ENCODE measurements at regions not wholly inside any gene's neighbourhood (a gene's known extent, or its start where the extent isn't known, plus 50 kb on each side); places are given as distances from the start of the nearest gene placed in this dataset.

GRCh38 chr5:58080573-58080972 lies 379.3 kb downstream of the PLK2 start:
- TF ChIP-seq, protein P1, sequence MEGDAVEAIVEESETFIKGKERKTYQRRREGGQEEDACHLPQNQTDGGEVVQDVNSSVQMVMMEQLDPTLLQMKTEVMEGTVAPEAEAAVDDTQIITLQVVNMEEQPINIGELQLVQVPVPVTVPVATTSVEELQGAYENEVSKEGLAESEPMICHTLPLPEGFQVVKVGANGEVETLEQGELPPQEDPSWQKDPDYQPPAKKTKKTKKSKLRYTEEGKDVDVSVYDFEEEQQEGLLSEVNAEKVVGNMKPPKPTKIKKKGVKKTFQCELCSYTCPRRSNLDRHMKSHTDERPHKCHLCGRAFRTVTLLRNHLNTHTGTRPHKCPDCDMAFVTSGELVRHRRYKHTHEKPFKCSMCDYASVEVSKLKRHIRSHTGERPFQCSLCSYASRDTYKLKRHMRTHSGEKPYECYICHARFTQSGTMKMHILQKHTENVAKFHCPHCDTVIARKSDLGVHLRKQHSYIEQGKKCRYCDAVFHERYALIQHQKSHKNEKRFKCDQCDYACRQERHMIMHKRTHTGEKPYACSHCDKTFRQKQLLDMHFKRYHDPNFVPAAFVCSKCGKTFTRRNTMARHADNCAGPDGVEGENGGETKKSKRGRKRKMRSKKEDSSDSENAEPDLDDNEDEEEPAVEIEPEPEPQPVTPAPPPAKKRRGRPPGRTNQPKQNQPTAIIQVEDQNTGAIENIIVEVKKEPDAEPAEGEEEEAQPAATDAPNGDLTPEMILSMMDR (conservative IDR thresholded peaks at IDR 0.05; ENCODE audit: low read depth, low read length), result no peak
- DNase-seq (ENCODE audit: low read depth), result no peak
- H3K4me3 ChIP-seq (ENCODE audit: low read length), result no peak overlapping the region

DNA sequence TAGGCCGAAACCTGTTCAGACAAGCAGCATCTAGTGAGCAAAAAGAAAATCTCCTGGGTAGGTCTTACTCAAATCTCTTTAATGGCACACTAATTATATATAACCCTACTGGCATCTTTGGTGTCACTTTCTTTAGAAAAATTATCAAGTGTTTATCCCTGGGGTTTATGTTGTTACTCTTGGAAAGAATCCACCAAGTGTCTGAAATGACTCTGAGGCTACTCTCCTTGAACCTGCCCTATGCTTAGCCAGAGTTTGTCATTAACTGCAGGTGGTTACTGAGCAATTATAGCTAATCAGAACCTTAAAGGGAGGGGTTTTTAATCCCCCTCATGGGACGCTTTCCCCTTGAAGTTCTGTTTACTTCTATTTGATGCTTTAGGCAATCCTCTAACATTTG lies 381.9 kb downstream of the PLK2 start:
- peak; percentile 15 for DNase-seq (ENCODE audit: low read depth)
- TF ChIP-seq, protein P1 (conservative IDR thresholded peaks at IDR 0.05; ENCODE audit: low read depth, low read length), result no peak
- H3K4me3 ChIP-seq (ENCODE audit: low read length), result no peak overlapping the region

GRCh38 chr5:58077416-58077815 lies 382.5 kb downstream of the PLK2 start:
- TF ChIP-seq, protein P1 (conservative IDR thresholded peaks at IDR 0.05; ENCODE audit: low read depth, low read length), result no peak
- DNase-seq (ENCODE audit: low read depth), result no peak
- H3K4me3 ChIP-seq (ENCODE audit: low read length), result no peak overlapping the region

GRCh38 chr5:58076483-58077257 lies 383.2 kb downstream of the PLK2 start:
- TF ChIP-seq, protein P1 (conservative IDR thresholded peaks at IDR 0.05; ENCODE audit: low read depth, low read length), result no peak
- no peak for DNase-seq (ENCODE audit: low read depth)
- H3K4me3 ChIP-seq (ENCODE audit: low read length), result no peak overlapping the region

GRCh38 chr5:58075907-58076306 lies 384.0 kb downstream of the PLK2 start:
- TF ChIP-seq, protein P1 (conservative IDR thresholded peaks at IDR 0.05; ENCODE audit: low read depth, low read length), result no peak
- no peak overlapping the region for H3K4me3 ChIP-seq (ENCODE audit: low read length)
- DNase-seq (ENCODE audit: low read depth), result no peak

GRCh38 chr5:58074717-58075116 lies 385.2 kb downstream of the PLK2 start:
- DNase-seq (ENCODE audit: low read depth), result no peak
- H3K4me3 ChIP-seq (ENCODE audit: low read length), result no peak overlapping the region
- TF ChIP-seq, protein P1 (conservative IDR thresholded peaks at IDR 0.05; ENCODE audit: low read depth, low read length), result no peak

DNA sequence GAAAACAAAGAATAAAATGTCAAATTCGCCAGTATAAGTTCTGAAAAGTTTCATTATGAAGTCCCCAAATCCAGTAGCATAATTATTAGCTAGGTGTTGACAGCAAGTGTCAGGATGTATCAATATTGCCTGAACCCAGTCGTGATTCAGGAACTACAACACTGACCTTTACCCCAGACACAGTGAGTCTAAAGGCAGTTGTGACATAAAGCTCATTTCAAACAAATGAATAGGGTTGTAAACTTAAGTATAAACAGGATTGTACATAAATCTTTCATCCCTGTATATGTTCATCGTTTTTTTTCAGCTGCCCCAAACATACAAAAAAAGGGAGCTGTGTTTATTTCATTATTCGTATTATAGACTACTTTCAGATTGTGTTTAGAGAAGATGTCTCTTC lies 385.7 kb downstream of the PLK2 start:
- no peak for DNase-seq (ENCODE audit: low read depth)

More for the DNA sequence above, 385.7 kb downstream of the PLK2 start:
- TF ChIP-seq, protein P1 (conservative IDR thresholded peaks at IDR 0.05; ENCODE audit: low read depth, low read length), result no peak
- H3K4me3 ChIP-seq (ENCODE audit: low read length), result no peak overlapping the region

Data from retinal pigment epithelial cell (primary cell).